ENCODE measurements at regions not wholly inside any gene's neighbourhood (a gene's known extent, or its start where the extent isn't known, plus 50 kb on each side); places are given as distances from the start of the nearest gene placed in this dataset.

DNA sequence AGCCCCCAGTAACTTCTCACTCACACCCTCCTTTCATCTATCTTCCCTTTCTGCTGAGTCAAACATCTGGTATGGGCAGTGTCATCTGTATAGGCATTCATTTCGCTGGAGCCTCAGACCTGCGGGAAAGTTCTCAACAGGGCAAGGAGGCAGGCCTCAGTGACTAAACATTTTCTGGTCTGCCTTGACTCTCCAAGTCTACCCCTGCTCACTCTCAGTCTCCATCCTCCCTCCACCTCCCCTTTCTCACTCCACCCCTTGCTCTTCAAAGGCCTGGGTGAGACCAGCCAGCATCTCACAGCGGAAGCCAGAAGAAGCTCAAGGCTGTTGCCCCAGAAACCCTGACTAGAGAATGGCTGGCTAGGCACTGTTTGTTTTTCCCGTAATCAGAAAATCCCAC lies 105.0 kb upstream of the BEND6 start:
- peak overlapping the region; percentile 54 for H3K4me3 ChIP-seq (ENCODE audit: low read depth, low read length)
- no peak for DNase-seq (ENCODE audit: low read depth)
- TF ChIP-seq, protein P1, sequence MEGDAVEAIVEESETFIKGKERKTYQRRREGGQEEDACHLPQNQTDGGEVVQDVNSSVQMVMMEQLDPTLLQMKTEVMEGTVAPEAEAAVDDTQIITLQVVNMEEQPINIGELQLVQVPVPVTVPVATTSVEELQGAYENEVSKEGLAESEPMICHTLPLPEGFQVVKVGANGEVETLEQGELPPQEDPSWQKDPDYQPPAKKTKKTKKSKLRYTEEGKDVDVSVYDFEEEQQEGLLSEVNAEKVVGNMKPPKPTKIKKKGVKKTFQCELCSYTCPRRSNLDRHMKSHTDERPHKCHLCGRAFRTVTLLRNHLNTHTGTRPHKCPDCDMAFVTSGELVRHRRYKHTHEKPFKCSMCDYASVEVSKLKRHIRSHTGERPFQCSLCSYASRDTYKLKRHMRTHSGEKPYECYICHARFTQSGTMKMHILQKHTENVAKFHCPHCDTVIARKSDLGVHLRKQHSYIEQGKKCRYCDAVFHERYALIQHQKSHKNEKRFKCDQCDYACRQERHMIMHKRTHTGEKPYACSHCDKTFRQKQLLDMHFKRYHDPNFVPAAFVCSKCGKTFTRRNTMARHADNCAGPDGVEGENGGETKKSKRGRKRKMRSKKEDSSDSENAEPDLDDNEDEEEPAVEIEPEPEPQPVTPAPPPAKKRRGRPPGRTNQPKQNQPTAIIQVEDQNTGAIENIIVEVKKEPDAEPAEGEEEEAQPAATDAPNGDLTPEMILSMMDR (IDR thresholded peaks at IDR 0.05; ENCODE audit: low read depth, low read length, missing control alignments) = no peak

DNA sequence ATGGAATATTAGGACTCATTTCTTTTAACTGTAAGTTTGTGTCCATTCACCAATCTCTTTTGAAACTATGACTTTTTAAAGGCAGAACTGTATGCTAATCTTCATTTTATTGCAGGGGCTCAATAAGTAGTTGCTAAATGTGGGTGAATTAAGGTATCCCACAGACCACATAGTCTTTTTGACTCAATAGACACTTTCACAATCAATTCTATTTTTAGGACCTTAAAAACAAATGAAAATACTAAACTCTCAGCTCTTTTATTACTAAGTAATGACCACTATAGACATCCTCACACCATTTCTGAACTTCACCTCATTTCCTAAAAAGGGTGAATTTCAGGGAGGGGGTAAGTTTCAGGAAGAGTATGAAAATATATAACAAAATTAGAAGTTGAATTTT lies 106.8 kb upstream of the BEND6 start:
- H3K4me3 ChIP-seq (ENCODE audit: low read depth, low read length) = no peak overlapping the region
- DNase-seq (ENCODE audit: low read depth) = no peak
- TF ChIP-seq, protein P1 (IDR thresholded peaks at IDR 0.05; ENCODE audit: low read depth, low read length, missing control alignments) = no peak

DNA sequence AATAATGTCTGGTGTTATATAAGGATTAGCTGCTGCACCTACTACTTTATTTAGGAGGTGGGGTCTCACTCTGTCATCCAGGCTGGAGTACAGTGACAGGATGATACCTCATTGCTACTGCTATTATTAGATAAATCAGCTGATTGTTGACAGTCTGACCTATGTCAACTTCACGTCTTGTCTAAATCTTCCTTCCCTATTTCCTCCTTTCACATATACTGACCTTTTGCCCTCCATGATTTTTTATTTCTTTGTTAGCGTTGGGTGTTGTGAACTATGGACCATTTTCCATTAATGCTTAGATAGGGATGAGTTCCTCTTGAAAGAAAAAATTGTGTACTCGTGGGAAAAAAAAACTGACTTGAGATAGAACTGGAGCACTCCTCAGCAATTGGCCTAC lies 109.9 kb upstream of the BEND6 start:
- DNase-seq (ENCODE audit: low read depth) = no peak
- no peak overlapping the region for H3K4me3 ChIP-seq (ENCODE audit: low read depth, low read length)
- TF ChIP-seq, protein P1 (IDR thresholded peaks at IDR 0.05; ENCODE audit: low read depth, low read length, missing control alignments) = no peak

DNA sequence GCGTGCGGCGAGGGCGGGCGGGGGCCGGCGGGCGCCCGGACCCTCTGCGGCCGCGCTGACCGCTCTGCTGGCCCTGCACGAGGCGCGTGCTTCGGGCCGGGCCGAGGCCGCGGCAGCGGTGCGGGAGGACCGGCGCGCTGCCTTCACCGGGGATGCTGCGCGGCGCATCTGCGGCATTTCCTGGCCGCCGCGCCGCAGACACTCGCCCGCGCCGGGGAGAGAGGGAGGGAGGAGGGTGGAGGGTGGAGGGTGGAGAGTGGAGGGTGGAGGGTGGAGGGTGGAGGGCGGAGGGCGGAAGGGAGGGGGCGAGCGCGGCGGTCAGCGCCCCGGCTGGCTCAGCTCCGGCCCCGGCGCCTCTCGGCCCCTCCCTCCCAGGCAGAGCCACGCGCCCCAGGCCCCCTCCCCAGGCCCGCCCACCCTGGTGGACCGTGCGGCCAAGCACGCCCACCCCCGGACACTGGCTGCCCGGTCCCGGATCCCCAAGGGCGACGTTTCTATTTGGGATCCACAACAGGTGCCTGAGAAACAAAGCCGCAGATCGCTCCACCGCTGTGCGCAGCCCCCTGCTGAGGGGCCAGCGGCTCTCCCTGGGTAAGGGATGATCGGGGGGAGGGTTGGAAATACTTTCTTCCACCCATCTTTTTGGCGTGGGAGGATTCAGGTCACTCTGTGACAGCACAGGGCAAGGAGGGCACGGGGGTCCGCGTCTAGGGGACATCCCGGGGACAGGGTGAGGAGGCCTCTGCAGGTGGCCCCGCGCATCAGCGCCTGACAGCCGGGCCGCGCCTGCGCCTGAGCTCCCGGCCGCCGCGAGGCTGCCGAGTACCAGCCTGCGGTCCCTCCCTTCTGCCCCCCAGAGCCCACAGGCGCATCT lies 111.2 kb upstream of the BEND6 start:
- DNase-seq (ENCODE audit: low read depth) = peak; percentile 73
- peak overlapping the region; percentile 99 for H3K4me3 ChIP-seq (ENCODE audit: low read depth, low read length)
- TF ChIP-seq, protein P1 (IDR thresholded peaks at IDR 0.05; ENCODE audit: low read depth, low read length, missing control alignments) = peak; percentile 70

DNA sequence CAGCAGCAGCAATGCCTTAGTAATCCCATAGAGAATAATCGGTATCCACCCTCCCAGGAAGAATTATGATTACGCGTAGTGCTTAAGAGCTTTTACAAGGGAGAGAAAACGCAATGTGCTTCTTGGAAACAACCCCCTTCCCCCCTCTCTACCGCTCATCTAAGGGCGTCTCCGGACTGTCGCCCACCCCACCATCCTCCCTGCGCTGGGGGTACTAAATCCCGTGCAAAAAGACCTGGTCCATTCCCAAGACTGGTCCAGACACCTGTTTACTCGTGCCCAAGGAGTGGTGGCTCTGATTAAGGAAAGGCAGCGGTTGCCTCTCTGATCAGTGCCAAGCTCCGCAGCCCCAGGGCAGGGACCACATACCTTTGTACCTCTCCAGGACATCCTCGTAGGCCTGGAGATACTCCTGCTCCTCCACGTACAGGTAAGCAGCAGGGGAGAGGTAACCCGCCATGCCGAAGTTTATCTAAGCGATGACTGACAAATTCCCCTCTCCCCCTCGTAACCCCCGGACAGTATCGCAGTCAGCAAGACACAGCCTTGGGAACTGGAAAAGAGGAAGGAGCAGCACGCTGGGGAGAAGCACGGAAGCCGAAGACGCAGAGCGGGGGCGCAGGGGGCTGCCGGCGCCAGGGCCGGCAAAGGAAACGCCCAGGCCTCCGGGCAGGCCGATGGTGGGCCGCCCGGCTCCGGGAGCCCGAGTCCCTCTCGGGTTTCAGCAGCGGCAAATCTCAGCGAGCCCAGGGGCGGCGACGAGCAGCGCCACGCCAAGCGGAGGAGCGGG lies 112.0 kb upstream of the BEND6 start:
- TF ChIP-seq, protein P1 (IDR thresholded peaks at IDR 0.05; ENCODE audit: low read depth, low read length, missing control alignments) = no peak
- DNase-seq (ENCODE audit: low read depth) = no peak
- H3K4me3 ChIP-seq (ENCODE audit: low read depth, low read length) = peak overlapping the region; percentile 99

DNA sequence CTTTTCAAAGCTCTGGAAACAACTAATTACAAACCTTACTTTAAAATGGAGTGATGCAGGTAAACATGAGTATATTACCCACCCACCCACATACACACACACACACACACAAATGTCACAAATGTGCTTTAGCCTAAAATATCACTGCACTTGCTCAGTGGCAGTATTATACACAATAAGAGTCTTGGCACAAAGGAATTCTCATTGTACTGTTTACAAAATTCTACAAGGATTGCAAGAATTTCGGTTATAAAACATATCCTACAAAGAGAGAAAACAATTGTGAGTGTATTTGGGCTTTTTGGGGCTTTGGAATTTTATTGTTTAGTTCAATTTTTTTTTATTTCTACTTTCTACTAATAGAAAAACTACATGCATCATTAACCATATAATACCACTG lies 113.2 kb upstream of the BEND6 start:
- TF ChIP-seq, protein P1 (IDR thresholded peaks at IDR 0.05; ENCODE audit: low read depth, low read length, missing control alignments) = no peak
- DNase-seq (ENCODE audit: low read depth) = no peak

More for the DNA sequence above, 113.2 kb upstream of the BEND6 start:
- peak overlapping the region; percentile 99 for H3K4me3 ChIP-seq (ENCODE audit: low read depth, low read length)

All from GM12864 (cell line).